ENCODE measurements at regions not wholly inside any gene's neighbourhood (a gene's known extent, or its start where the extent isn't known, plus 50 kb on each side); places are given as distances from the start of the nearest gene placed in this dataset.

- Mint-ChIP-seq H3K36me3 (ENCODE audit: unreplicated experiment) (no peaks in the 10 kb centered on the region), H3K9me3 (ENCODE audit: unreplicated experiment) (peaks cover 2% of the 10 kb centered on the region), H3K4me3 (ENCODE audit: unreplicated experiment) (no peak overlapping the region), H3K27ac (ENCODE audit: unreplicated experiment) (no peak overlapping the region), H3K27me3 (ENCODE audit: unreplicated experiment) (no peaks in the 10 kb centered on the region), H3K4me1 (ENCODE audit: low read depth, unreplicated experiment) (no peaks in the 10 kb centered on the region)
- TF ChIP-seq CTCF (IDR thresholded peaks at IDR 0.05; ENCODE audit: partially characterized antibody, unreplicated experiment) = no peak
- DNase-seq = no peak
Observed at GRCh38 chr2:128836559-128837100, 518.0 kb upstream of the HS6ST1 start.

GRCh38 chr2:128838244-128838643 is 519.6 kb upstream of the HS6ST1 start:
- Mint-ChIP-seq H3K4me3 (ENCODE audit: unreplicated experiment) (no peak overlapping the region), H3K4me1 (ENCODE audit: low read depth, unreplicated experiment) (no peaks in the 10 kb centered on the region), H3K27ac (ENCODE audit: unreplicated experiment) (no peak overlapping the region), H3K9me3 (ENCODE audit: unreplicated experiment) (peaks cover 2% of the 10 kb centered on the region), H3K27me3 (ENCODE audit: unreplicated experiment) (no peaks in the 10 kb centered on the region), H3K36me3 (ENCODE audit: unreplicated experiment) (no peaks in the 10 kb centered on the region)
- no peak for TF ChIP-seq CTCF (IDR thresholded peaks at IDR 0.05; ENCODE audit: partially characterized antibody, unreplicated experiment)
- no peak for DNase-seq

- TF ChIP-seq CTCF (IDR thresholded peaks at IDR 0.05; ENCODE audit: partially characterized antibody, unreplicated experiment) = no peak
- H3K27me3 Mint-ChIP-seq (ENCODE audit: unreplicated experiment) = no peaks in the 10 kb centered on the region
- no peak overlapping the region for H3K27ac Mint-ChIP-seq (ENCODE audit: unreplicated experiment)
- no peaks in the 10 kb centered on the region for H3K9me3 Mint-ChIP-seq (ENCODE audit: unreplicated experiment)
- H3K4me1 Mint-ChIP-seq (ENCODE audit: low read depth, unreplicated experiment) = peaks cover 5% of the 10 kb centered on the region
- H3K4me3 Mint-ChIP-seq (ENCODE audit: unreplicated experiment) = no peak overlapping the region
- H3K36me3 Mint-ChIP-seq (ENCODE audit: unreplicated experiment) = no peaks in the 10 kb centered on the region
- no peak for DNase-seq
Observed at GRCh38 chr2:128841803-128842202, 523.1 kb upstream of the HS6ST1 start.

- Mint-ChIP-seq H3K4me1 (ENCODE audit: low read depth, unreplicated experiment) (no peaks in the 10 kb centered on the region), H3K36me3 (ENCODE audit: unreplicated experiment) (no peaks in the 10 kb centered on the region), H3K27me3 (ENCODE audit: unreplicated experiment) (peaks cover 4% of the 10 kb centered on the region), H3K27ac (ENCODE audit: unreplicated experiment) (no peak overlapping the region), H3K9me3 (ENCODE audit: unreplicated experiment) (peaks cover 2% of the 10 kb centered on the region), H3K4me3 (ENCODE audit: unreplicated experiment) (no peak overlapping the region)
- DNase-seq = no peak
- no peak for TF ChIP-seq CTCF (IDR thresholded peaks at IDR 0.05; ENCODE audit: partially characterized antibody, unreplicated experiment)
Observed at GRCh38 chr2:128867311-128867710, 548.6 kb upstream of the HS6ST1 start.

- DNase-seq = no peak
- Mint-ChIP-seq H3K4me1 (ENCODE audit: low read depth, unreplicated experiment) (no peaks in the 10 kb centered on the region), H3K36me3 (ENCODE audit: unreplicated experiment) (no peaks in the 10 kb centered on the region), H3K9me3 (ENCODE audit: unreplicated experiment) (peaks cover 2% of the 10 kb centered on the region), H3K27ac (ENCODE audit: unreplicated experiment) (no peak overlapping the region), H3K4me3 (ENCODE audit: unreplicated experiment) (no peak overlapping the region), H3K27me3 (ENCODE audit: unreplicated experiment) (peaks cover 4% of the 10 kb centered on the region)
- no peak for TF ChIP-seq CTCF (IDR thresholded peaks at IDR 0.05; ENCODE audit: partially characterized antibody, unreplicated experiment)
Observed at GRCh38 chr2:128867936-128868636, 549.4 kb upstream of the HS6ST1 start.

Data from glutamatergic neuron (in vitro differentiated cells).